ENCODE measurements at regions not wholly inside any gene's neighbourhood (a gene's known extent, or its start where the extent isn't known, plus 50 kb on each side); places are given as distances from the start of the nearest gene placed in this dataset.
"Not testable (repeated sequence)": the region's sequence is repeated elsewhere in the genome, so short reads cannot be mapped to it uniquely, and the experiment has no call there.

DNA sequence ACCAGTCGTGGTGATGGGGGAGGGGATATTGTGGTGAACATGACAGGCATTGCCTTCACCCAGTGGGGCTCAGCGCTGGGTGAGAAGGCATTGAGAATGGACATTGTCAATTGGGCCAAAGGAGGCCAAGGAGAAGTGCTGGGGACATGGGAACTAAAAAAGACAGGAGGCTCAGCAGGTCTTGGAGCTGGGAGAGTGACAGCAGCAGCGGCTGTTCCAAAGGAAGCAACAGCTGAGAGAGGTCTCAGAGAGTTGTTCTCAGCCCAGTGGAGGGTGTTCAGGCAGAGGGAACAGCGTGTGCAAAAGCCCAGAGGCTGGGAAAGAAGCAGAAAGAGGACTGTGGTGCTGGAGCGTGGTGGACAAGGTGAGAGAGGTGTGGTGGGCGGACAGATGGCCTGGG, 56.6 kb upstream of the ASNS start:
- ATAC-seq; intact Hi-C loops (cut with DNase I); DNase-seq: not testable (repeated sequence)

DNA sequence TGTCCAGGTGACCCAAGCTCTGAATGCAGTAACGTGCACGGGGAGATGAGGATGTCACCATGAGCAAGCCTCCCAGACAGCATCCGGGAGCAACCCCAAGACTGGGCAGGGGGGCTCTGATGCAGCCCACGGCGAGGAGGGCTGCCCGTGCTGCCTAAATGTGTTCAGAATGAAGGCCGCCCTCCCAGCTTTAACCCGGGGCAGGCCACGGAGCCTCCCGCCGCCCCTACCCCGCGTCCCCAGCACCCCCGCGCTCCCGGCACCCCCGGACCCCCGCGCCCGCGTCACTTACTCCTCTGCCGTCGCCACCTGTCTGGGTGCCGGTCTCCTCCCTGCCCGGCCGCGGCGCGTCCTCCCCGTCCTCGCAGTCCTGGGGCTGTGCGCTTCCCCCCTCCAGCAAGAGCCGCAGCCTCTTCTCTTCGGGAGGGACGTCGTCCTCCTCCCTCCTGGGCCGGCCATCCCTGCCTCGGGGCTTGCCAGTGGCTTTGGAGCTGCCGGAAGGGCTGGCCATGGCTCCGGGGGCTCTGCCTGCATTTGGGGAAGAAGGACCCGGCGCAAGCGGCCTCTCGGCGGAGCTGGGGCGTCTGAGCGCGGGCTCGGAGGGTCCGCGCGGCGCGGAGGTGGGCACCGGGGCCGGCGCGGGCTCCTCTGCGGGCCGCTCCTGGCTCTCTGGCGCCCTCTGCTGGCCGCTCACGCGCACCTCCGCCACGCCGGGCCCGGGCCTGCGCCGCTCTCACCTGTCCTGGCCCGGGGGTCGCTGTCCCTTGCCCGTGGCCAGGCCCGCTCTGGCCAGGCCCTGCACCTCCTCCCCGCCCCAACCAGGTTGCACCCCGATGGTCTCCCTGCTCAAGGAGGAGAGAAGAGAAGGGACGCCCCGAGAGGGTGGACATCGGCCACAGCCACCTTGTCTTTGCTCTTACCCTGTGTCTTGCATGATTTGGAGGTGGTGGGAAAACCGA, 55.9 kb upstream of the ASNS start:
- ATAC-seq; intact Hi-C loops (cut with DNase I): not testable (repeated sequence)
- peak; percentile 48 for DNase-seq

All from left cardiac atrium (tissue), 4 donors.